NCI-H226 (cell line): ENCODE measurements at regions not wholly inside any gene's neighbourhood (a gene's known extent, or its start where the extent isn't known, plus 50 kb on each side); places are given as distances from the start of the nearest gene placed in this dataset.
"Not testable (repeated sequence)": the region's sequence is repeated elsewhere in the genome, so short reads cannot be mapped to it uniquely, and the experiment has no call there.

ENCODE experiments used
- DNase-seq: peaks from one replicate; pipeline ENCODE4 v3.0.0-alpha.2; 2015

DNA sequence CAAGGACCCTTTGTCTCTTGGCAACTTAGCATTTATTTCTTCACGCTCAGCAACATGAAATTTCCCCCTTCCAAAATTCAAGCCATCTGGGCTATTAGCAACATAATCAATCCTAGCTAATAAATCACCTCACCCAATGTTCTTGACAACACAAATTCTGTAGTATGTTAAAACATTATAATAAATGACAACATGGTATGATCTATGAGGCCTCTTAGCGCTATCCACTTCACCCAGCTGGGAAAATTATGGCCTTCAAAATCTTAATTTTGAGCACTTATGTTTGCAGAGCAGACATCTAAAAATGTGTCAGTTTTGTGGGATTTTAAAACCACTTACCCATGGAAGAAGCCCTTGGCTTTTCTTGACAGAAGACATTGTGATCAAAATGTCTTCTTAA lies 181.9 kb downstream of the HDGFL1 start:
- no peak for DNase-seq

DNA sequence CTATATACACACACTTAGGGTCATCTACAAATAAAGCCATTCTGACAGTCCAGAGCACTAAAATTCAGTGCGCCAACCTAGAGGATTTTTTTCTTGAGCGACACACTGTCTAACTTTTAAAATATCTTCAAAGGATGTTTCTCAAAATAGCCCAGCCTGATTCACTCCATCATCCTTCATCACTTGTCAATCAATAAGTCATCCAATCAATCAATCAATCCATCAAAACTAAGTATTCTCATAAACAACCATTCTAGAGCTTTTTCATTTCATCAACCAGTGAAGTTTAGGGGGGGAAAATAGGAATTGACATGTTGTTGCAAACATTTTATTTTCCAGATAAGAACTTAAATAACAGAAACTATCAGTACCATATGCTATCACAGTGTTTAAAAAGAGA lies 183.2 kb downstream of the HDGFL1 start:
- DNase-seq: no peak

GRCh38 chr6:22754061-22754460 lies 184.7 kb downstream of the HDGFL1 start:
- no peak for DNase-seq

- no peak for DNase-seq
Observed at GRCh38 chr6:22755605-22756004, 186.2 kb downstream of the HDGFL1 start.

- DNase-seq: no peak
Observed at GRCh38 chr6:22756365-22756764, 187.0 kb downstream of the HDGFL1 start.

DNA sequence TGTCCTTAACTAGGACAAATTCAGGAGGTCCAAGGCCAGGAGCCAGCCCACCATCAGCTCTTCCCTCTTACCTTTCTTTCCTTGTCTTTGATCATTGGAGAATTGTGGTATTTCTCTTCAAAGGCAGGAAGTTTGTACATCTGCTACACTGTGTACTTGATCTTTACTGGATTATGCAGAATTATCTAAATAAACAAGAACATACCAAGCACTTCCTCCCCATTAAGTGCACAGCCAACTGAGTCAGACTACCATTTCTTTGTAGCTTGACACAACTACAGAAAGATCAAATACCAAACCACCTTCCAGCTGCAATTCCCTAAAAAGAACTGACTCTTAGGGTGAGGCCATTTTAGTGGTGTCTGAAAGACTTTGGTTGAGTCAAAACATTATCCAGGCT lies 195.1 kb downstream of the HDGFL1 start:
- no peak for DNase-seq

GRCh38 chr6:22765015-22765414 lies 195.6 kb downstream of the HDGFL1 start:
- DNase-seq: no peak

DNA sequence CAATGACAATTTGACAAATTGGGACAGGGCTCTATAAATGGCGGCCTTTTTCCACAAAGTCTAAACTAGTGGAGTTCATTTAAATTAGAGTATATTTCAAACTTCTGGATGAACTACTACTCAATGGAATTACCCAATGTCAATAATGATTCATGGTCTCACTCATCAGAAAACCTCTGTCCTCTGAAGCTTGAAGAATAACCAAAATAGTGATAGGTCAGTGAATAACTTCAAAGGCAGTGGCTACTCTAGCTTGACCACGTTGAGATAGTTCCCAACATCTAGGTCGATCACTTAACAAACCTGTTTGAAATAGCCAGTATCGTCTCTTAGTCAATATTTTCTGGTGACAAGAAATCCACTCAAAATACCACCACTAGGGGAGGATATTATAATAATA lies 197.6 kb downstream of the HDGFL1 start:
- DNase-seq: no peak

GRCh38 chr6:22770054-22770453 lies 200.7 kb downstream of the HDGFL1 start:
- DNase-seq: no peak

DNA sequence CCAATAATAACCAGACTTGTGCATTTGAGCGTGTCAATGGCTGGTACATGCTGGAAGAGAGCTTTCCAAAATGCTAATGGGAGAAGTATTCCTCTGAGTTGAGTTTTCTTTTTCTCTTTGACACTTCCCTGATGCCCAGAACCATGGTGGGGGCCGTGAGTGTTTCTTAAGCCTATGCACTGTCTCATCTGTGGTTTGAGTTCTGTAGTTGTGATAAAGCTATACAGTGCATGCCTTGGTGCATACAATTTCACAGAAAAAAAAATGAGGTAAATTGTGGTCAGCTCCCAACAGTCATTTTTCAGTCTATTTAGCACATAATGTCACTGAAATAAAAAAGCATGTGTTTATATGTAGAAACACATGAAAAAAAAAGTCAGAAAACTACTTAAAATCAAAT lies 204.8 kb downstream of the HDGFL1 start:
- DNase-seq: no peak

DNA sequence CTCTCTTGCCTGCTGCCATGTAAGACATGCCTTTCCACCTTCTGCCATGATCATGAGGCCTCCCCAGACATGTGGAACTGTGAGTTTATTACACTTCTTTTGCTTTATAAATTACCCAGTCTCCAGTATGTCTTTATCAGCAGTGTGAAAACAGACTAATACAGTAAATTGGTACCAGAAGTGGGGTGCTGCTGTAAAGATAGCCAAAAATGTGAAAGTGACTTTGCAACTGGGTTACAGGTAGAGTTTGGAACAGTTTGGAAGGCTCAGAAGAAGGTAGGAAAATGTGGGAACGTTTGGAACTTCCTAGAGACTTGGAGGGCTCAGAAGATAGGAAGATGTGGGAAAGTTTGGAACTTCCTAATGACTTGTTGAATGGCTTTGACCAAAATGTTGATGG lies 209.1 kb downstream of the HDGFL1 start:
- DNase-seq: not testable (repeated sequence)

- no peak for DNase-seq
Observed at GRCh38 chr6:22779062-22779461, 209.7 kb downstream of the HDGFL1 start.

DNA sequence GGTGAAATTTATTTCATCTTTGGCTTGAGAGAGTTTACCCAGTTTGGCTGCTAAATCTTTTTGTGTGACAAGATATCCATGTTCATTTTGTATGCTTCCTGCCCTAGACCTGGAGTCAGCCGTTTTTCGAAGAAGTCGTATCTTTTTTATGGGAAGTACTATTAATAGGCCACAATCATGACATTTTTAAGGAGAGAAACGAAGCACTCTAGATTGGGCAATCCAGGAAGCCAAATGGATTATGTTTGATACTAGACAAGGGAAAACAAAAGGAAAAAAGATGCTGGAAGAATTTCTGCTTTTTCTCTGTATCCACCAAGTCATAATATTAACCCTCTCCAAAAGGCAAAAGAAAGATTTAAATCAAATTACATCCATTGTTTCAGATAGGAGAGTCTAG lies 214.6 kb downstream of the HDGFL1 start:
- DNase-seq: no peak

- no peak for DNase-seq
Observed at GRCh38 chr6:22784601-22785410, 215.4 kb downstream of the HDGFL1 start.

GRCh38 chr6:22788038-22788437 lies 218.7 kb downstream of the HDGFL1 start:
- DNase-seq: no peak

DNA sequence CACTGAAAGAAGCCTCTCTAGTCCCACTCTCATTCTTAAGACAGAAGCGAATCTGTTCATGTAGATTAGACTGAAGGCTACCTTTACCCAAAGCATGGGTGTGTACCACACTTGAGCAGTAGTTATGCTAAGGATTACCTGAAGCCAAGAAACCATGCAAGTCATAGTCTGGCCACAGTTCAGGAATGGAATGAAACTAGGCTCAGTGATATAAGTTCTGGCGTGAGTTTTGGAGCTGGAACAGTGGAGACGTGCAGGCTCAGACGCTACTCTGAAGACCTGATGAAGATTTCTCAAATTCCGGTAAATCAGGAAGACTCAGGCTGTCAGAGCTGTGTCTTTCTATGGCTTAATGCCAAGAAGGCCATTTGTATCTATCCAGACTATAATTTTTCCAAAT lies 219.9 kb downstream of the HDGFL1 start:
- DNase-seq: no peak

- no peak for DNase-seq
Observed at GRCh38 chr6:22794844-22795243, 225.5 kb downstream of the HDGFL1 start.

DNA sequence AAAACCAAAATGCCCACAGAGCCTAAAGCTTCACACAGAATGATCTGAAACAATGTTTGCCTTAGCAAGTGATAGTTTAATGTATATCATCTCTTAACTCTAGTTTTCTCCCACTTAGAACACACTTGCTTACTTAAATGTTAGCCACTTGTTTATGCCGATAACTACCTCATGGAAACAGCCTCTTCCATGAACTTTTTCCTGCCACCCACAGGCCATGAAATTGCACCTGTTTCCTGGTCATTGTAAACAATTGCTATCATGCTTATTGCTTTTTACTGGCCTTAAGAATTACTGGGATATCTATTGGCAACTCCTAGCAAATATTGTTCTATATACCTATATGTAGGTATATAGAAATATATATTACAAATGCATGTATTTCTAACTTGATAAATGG lies 231.1 kb downstream of the HDGFL1 start:
- DNase-seq: no peak

GRCh38 chr6:22801831-22802230 lies 232.5 kb downstream of the HDGFL1 start:
- no peak for DNase-seq

- no peak for DNase-seq
Observed at GRCh38 chr6:22804620-22805261, 235.4 kb downstream of the HDGFL1 start.

GRCh38 chr6:22807261-22807660 lies 237.9 kb downstream of the HDGFL1 start:
- no peak for DNase-seq

DNA sequence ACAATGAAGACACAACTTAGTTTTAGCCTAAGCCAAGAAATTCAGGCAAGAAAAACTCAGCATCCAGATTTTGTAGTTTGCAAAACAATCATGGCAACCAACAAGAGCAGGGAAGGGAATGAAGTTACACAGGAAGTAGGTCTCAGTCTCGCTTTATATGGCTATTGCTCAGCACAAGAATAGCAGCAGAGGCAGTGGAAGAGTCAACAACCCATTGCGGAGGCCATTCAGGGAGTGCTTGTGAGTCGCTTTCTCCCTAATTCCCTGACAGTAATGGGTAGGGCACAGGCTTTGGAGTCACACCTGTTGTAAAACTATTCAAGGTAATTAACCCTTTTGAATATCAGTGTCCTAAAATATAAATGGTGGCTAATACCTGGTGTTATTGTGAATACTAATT lies 238.5 kb downstream of the HDGFL1 start:
- no peak for DNase-seq

DNA sequence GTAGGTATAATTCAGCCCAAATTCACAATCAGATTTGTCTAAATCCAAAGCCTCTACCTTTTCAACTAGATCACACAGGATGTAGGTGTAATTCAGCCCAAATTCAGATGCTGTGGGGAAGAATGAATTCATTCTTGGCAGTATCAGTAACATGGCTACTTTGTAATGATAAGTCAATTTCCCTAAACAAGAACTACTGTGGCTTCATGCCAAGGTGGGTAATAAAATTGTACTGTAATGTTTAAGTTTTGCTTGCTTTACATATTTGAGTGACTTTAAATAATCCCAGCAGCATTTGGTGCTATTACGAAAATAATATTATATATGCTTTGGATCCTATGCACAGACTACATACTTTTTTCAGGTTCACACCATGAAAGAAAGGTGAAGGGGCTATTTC lies 239.1 kb downstream of the HDGFL1 start:
- DNase-seq: no peak

DNA sequence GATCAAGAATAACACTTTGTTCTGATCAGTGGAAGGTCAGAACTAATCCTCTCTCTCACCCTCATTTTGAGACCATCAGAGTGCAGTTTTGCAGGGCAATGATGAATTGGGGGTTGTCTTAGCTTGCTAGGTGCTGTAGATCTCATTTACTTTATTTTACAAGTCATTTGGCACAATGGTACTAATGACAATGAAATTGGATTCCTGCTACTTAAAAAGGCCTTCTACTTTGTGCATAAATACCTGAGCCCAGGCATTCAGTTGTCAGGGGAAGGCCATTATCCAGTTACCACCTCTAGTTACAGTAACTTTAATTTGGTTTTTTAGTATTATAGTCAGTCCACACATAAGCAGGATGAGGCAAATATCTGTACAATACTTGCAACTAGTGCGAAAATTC lies 240.0 kb downstream of the HDGFL1 start:
- DNase-seq: no peak

- no peak for DNase-seq
Observed at GRCh38 chr6:22819209-22819608, 249.8 kb downstream of the HDGFL1 start.
